ENCODE measurements at regions not wholly inside any gene's neighbourhood (a gene's known extent, or its start where the extent isn't known, plus 50 kb on each side); places are given as distances from the start of the nearest gene placed in this dataset.

DNA sequence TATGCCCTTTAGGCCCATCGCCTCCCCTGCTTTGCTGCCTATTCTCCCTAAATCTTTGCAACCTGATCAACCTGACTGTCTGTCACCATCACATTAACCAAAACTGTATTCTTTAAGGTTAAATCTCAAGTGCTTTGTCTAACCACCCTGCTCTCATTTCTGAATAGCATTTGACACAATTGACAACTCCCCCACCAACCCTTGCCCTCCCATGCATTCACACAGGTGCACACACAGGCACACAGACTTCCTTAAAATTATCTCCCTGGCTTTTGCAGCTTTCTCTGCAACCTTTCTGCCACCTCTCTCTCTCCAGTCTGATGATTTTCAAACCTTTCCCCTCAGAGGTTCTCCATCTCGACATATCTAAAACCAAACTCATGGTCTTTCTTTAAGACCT is 64.6 kb upstream of the ST8SIA3 start:
- Mint-ChIP-seq H3K27ac (ENCODE audit: unreplicated experiment) (no peak overlapping the region), H3K4me1 (ENCODE audit: low read depth, unreplicated experiment) (no peaks in the 10 kb centered on the region), H3K36me3 (ENCODE audit: low read depth, unreplicated experiment) (no peaks in the 10 kb centered on the region), H3K9me3 (ENCODE audit: unreplicated experiment) (peaks cover 3% of the 10 kb centered on the region), H3K4me3 (ENCODE audit: unreplicated experiment) (no peak overlapping the region), H3K27me3 (ENCODE audit: low read depth, unreplicated experiment) (peaks cover 5% of the 10 kb centered on the region)
- no peak for DNase-seq (ENCODE audit: low read depth)
- Histone ChIP-seq H3K79me2 (ENCODE audit: insufficient read depth, low read length) (no peaks in the 10 kb centered on the region), H2AFZ (ENCODE audit: low read depth, low read length) (no peak overlapping the region), H3K27me3 (ENCODE audit: insufficient read depth, low read length) (no peaks in the 10 kb centered on the region), H3K36me3 (ENCODE audit: insufficient read depth, low read length) (no peaks in the 10 kb centered on the region), H4K20me1 (ENCODE audit: insufficient read depth, low read length) (no peaks in the 10 kb centered on the region), H3K4me3 (ENCODE audit: insufficient read depth, low read depth, low read length) (no peak overlapping the region), H3K4me2 (ENCODE audit: low read length) (no peak overlapping the region), H3K9ac (ENCODE audit: low read length) (no peak overlapping the region), H3K27ac (ENCODE audit: low read depth, low read length) (no peak overlapping the region), H3K9me3 (ENCODE audit: insufficient read depth, low read depth, low read length) (peaks cover 3% of the 10 kb centered on the region), H3K4me1 (ENCODE audit: insufficient read depth, low read length) (no peaks in the 10 kb centered on the region)
- TF ChIP-seq EZH2 (IDR thresholded peaks at IDR 0.05; ENCODE audit: insufficient read depth, low read length) (no peak), CTCF (IDR thresholded peaks at IDR 0.05; ENCODE audit: insufficient read depth, low read depth, low read length) (no peak)
- no peak for FAIRE-seq

DNA sequence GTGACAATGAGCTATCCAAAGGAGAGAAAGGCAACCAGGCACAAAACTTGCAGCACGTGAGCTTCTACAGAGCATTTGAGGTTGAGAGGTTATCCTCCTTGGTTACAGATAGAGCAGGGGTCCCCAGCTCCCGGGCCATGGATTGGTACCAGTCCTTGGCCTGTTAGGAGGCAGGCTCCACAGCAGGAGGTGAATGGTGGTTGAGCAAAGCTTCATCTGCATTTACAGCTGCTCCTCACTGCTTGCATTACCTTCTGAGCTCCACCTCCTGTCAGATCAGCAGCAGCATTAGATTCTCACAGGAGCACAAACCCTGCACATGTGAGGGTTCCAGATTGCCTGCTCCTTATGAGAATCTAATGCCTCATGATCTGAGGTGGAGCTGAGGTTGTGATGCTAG is 57.8 kb upstream of the ST8SIA3 start:
- Mint-ChIP-seq H3K27me3 (ENCODE audit: low read depth, unreplicated experiment) (peaks cover 13% of the 10 kb centered on the region), H3K4me1 (ENCODE audit: low read depth, unreplicated experiment) (no peaks in the 10 kb centered on the region), H3K36me3 (ENCODE audit: low read depth, unreplicated experiment) (no peaks in the 10 kb centered on the region), H3K27ac (ENCODE audit: unreplicated experiment) (no peak overlapping the region), H3K4me3 (ENCODE audit: unreplicated experiment) (no peak overlapping the region), H3K9me3 (ENCODE audit: unreplicated experiment) (peaks cover under 1% of the 10 kb centered on the region)
- DNase-seq (ENCODE audit: low read depth) (no peak), FAIRE-seq (no peak)
- Histone ChIP-seq H4K20me1 (ENCODE audit: insufficient read depth, low read length) (no peaks in the 10 kb centered on the region), H3K27ac (ENCODE audit: low read depth, low read length) (no peak overlapping the region), H3K9ac (ENCODE audit: low read length) (no peak overlapping the region), H3K9me3 (ENCODE audit: insufficient read depth, low read depth, low read length) (no peaks in the 10 kb centered on the region), H3K4me1 (ENCODE audit: insufficient read depth, low read length) (no peaks in the 10 kb centered on the region), H3K27me3 (ENCODE audit: insufficient read depth, low read length) (no peaks in the 10 kb centered on the region), H3K4me3 (ENCODE audit: insufficient read depth, low read depth, low read length) (no peak overlapping the region), H3K4me2 (ENCODE audit: low read length) (no peak overlapping the region), H2AFZ (ENCODE audit: low read depth, low read length) (no peak overlapping the region), H3K79me2 (ENCODE audit: insufficient read depth, low read length) (no peaks in the 10 kb centered on the region), H3K36me3 (ENCODE audit: insufficient read depth, low read length) (no peaks in the 10 kb centered on the region)
- TF ChIP-seq EZH2 (IDR thresholded peaks at IDR 0.05; ENCODE audit: insufficient read depth, low read length) (no peak), CTCF (IDR thresholded peaks at IDR 0.05; ENCODE audit: insufficient read depth, low read depth, low read length) (no peak)

GRCh38 chr18:57296336-57296735 is 56.0 kb upstream of the ST8SIA3 start:
- Histone ChIP-seq H3K27me3 (ENCODE audit: insufficient read depth, low read length) (no peaks in the 10 kb centered on the region), H2AFZ (ENCODE audit: low read depth, low read length) (no peak overlapping the region), H3K36me3 (ENCODE audit: insufficient read depth, low read length) (no peaks in the 10 kb centered on the region), H3K79me2 (ENCODE audit: insufficient read depth, low read length) (no peaks in the 10 kb centered on the region), H3K27ac (ENCODE audit: low read depth, low read length) (no peak overlapping the region), H3K4me1 (ENCODE audit: insufficient read depth, low read length) (no peaks in the 10 kb centered on the region), H3K9ac (ENCODE audit: low read length) (no peak overlapping the region), H3K4me3 (ENCODE audit: insufficient read depth, low read depth, low read length) (no peak overlapping the region), H3K9me3 (ENCODE audit: insufficient read depth, low read depth, low read length) (no peaks in the 10 kb centered on the region), H3K4me2 (ENCODE audit: low read length) (no peak overlapping the region), H4K20me1 (ENCODE audit: insufficient read depth, low read length) (no peaks in the 10 kb centered on the region)
- no peaks in the 10 kb centered on the region for H3K4me1 Mint-ChIP-seq (ENCODE audit: low read depth, unreplicated experiment)
- no peak overlapping the region for H3K4me3 Mint-ChIP-seq (ENCODE audit: unreplicated experiment)
- no peaks in the 10 kb centered on the region for H3K36me3 Mint-ChIP-seq (ENCODE audit: low read depth, unreplicated experiment)
- H3K27me3 Mint-ChIP-seq (ENCODE audit: low read depth, unreplicated experiment): peaks cover 16% of the 10 kb centered on the region
- TF ChIP-seq EZH2 (IDR thresholded peaks at IDR 0.05; ENCODE audit: insufficient read depth, low read length): no peak
- TF ChIP-seq CTCF (IDR thresholded peaks at IDR 0.05; ENCODE audit: insufficient read depth, low read depth, low read length): no peak
- no peaks in the 10 kb centered on the region for H3K9me3 Mint-ChIP-seq (ENCODE audit: unreplicated experiment)
- no peak for DNase-seq (ENCODE audit: low read depth)
- H3K27ac Mint-ChIP-seq (ENCODE audit: unreplicated experiment): no peak overlapping the region
- no peak for FAIRE-seq
